Trophoblast cell (in vitro differentiated cells and primary cell): ENCODE measurements at regions not wholly inside any gene's neighbourhood (a gene's known extent, or its start where the extent isn't known, plus 50 kb on each side); places are given as distances from the start of the nearest gene placed in this dataset.
"Not testable (repeated sequence)": the region's sequence is repeated elsewhere in the genome, so short reads cannot be mapped to it uniquely, and the experiment has no call there.

Experiments used
- DNase-seq, 2 donors: peaks; one replicate each; pipeline ENCODE4 v3.0.0-alpha.2; 2016
- H2AFZ ChIP-seq: 2 replicates; pipeline ENCODE4 v1.6.1; 2013; ENCODE audit warnings: low read length, moderate library complexity, mild to moderate bottlenecking; ENCODE audit not compliant: insufficient read depth, poor library complexity
- H2AK5ac ChIP-seq: 2 replicates; pipeline ENCODE4 v1.6.1; 2013; ENCODE audit warnings: mild to moderate bottlenecking, low read length
- H2BK120ac ChIP-seq: 2 replicates; pipeline ENCODE4 v1.6.1; 2013; ENCODE audit warnings: low read length, mild to moderate bottlenecking, moderate library complexity; ENCODE audit not compliant: insufficient read depth, poor library complexity
- H2BK12ac ChIP-seq: 2 replicates; pipeline ENCODE4 v1.6.1; 2013; ENCODE audit warnings: mild to moderate bottlenecking, low read length, moderate library complexity
- H2BK5ac ChIP-seq: 2 replicates; pipeline ENCODE4 v1.6.1; 2013; ENCODE audit warnings: low read length, low read depth, moderate library complexity, mild to moderate bottlenecking; ENCODE audit not compliant: poor library complexity
- H3K14ac ChIP-seq: 2 replicates; pipeline ENCODE4 v1.6.1; 2013; ENCODE audit warnings: mild to moderate bottlenecking, low read length
- H3K18ac ChIP-seq: 2 replicates; pipeline ENCODE4 v1.6.1; 2013; ENCODE audit warnings: mild to moderate bottlenecking, low read length
- H3K23ac ChIP-seq: 2 replicates; pipeline ENCODE4 v1.6.1; 2013; ENCODE audit warnings: low read length
- H3K27ac ChIP-seq: 2 replicates; pipeline ENCODE4 v1.5.1; 2013; ENCODE audit warnings: low read depth, mild to moderate bottlenecking, inconsistent platforms, low read length, moderate library complexity
- H3K27me3 ChIP-seq: 2 replicates; pipeline ENCODE4 v1.6.1; 2013; ENCODE audit warnings: inconsistent platforms, mild to moderate bottlenecking, low read length, moderate library complexity; ENCODE audit not compliant: insufficient read depth
- H3K36me3 ChIP-seq, 2 experiments: 1 replicate in 1 of 2; 2 replicates in 1 of 2; pipeline ENCODE4 v1.6.1; 2013; ENCODE audit warnings: low read length in 2 of 2, mild to moderate bottlenecking in 2 of 2, moderate library complexity in 1 of 2; ENCODE audit not compliant: insufficient read depth in 2 of 2, control insufficient read depth in 1 of 2
- H3K4ac ChIP-seq: 2 replicates; pipeline ENCODE4 v1.6.1; 2013; ENCODE audit warnings: low read depth, mild to moderate bottlenecking, low read length, moderate library complexity
- H3K4me1 ChIP-seq, 2 experiments: 1 replicate in 1 of 2; 2 replicates in 1 of 2; pipeline ENCODE4 v1.6.1; 2013; ENCODE audit warnings: low read length in 2 of 2, mild to moderate bottlenecking in 2 of 2, moderate library complexity in 1 of 2; ENCODE audit not compliant: insufficient read depth in 2 of 2, control insufficient read depth in 1 of 2
- H3K4me2 ChIP-seq: 2 replicates; pipeline ENCODE4 v1.6.1; 2013; ENCODE audit warnings: inconsistent platforms, mild to moderate bottlenecking, low read length, moderate library complexity
- H3K4me3 ChIP-seq: 2 replicates; pipeline ENCODE4 v1.5.1; 2013; ENCODE audit warnings: mild to moderate bottlenecking, low read depth, low read length, inconsistent platforms
- H3K79me1 ChIP-seq: one replicate; pipeline ENCODE4 v1.6.1; 2013; ENCODE audit warnings: low read length
- H3K79me2 ChIP-seq: 2 replicates; pipeline ENCODE4 v1.6.1; 2013; ENCODE audit warnings: low read length, mild to moderate bottlenecking; ENCODE audit not compliant: control insufficient read depth, insufficient read depth, poor library complexity
- H3K9ac ChIP-seq: 2 replicates; pipeline ENCODE4 v1.6.1; 2013; ENCODE audit warnings: mild to moderate bottlenecking, low read length
- H3K9me3 ChIP-seq: 2 replicates; pipeline ENCODE4 v1.6.1; 2013; ENCODE audit warnings: low read depth, mild to moderate bottlenecking, control low read depth, inconsistent platforms, low read length; ENCODE audit not compliant: insufficient read depth
- H4K12ac ChIP-seq: 2 replicates; pipeline ENCODE4 v1.6.1; 2013; ENCODE audit warnings: low read depth, mild to moderate bottlenecking, low read length, moderate library complexity
- H4K8ac ChIP-seq: 2 replicates; pipeline ENCODE4 v1.6.1; 2013; ENCODE audit warnings: low read depth, mild to moderate bottlenecking, low read length, moderate library complexity
- H4K91ac ChIP-seq: one replicate; pipeline ENCODE4 v1.6.1; 2013; ENCODE audit warnings: low read depth, mild to moderate bottlenecking, low read length, moderate library complexity
- WGBS: extraction: QIAGEN DNeasy Blood & Tissue Kit; methylation state at CpG from one replicate; pipeline ENCODE4 v1.1.7; 2013; ENCODE audit warnings: missing lambda C conversion rate; ENCODE audit not compliant: insufficient read length, insufficient coverage; ENCODE audit errors: extremely low coverage; 5-methylcytosine and 5-hydroxymethylcytosine counted together

- H2BK120ac ChIP-seq, H3K18ac ChIP-seq, H3K79me1 ChIP-seq, H4K8ac ChIP-seq, H3K36me3 ChIP-seq, H3K23ac ChIP-seq, H3K4ac ChIP-seq, H3K4me2 ChIP-seq, H3K9me3 ChIP-seq, H3K4me1 ChIP-seq, H2AFZ ChIP-seq, H3K79me2 ChIP-seq, H3K14ac ChIP-seq, H4K12ac ChIP-seq, H3K4me3 ChIP-seq, H4K91ac ChIP-seq, H2BK12ac ChIP-seq, H3K27ac ChIP-seq, H3K9ac ChIP-seq, H2AK5ac ChIP-seq, H3K27me3 ChIP-seq, H2BK5ac ChIP-seq: not testable (repeated sequence)
- no CpG with 5 or more reads among the region's 6 CpGs for WGBS
- peak in 1 of 2 donors; percentile 15 for DNase-seq
Measured at GRCh38 chr17:77622084-77622483, 336.4 kb upstream of the TNRC6C start.

GRCh38 chr17:77622647-77623046 lies 335.9 kb upstream of the TNRC6C start:
- Histone ChIP-seq H3K27ac (no peak overlapping the region), H2AK5ac (no peak overlapping the region), H3K18ac (no peak overlapping the region), H4K8ac (no peak overlapping the region), H3K4me3 (no peak overlapping the region), H3K9me3 (peaks cover 3% of the 10 kb centered on the region), H2BK12ac (no peak overlapping the region), H3K4me1 (no peaks in the 10 kb centered on the region), H4K91ac (no peak overlapping the region), H3K14ac (no peak overlapping the region), H3K4ac (no peak overlapping the region), H3K79me2 (no peaks in the 10 kb centered on the region), H3K23ac (no peak overlapping the region), H2BK120ac (no peak overlapping the region), H4K12ac (no peak overlapping the region), H3K4me2 (no peak overlapping the region), H3K27me3 (no peaks in the 10 kb centered on the region), H2AFZ (no peak overlapping the region), H3K9ac (no peak overlapping the region), H3K36me3 (no peaks in the 10 kb centered on the region), H3K79me1 (no peaks in the 10 kb centered on the region), H2BK5ac (no peak overlapping the region)
- WGBS, result no CpG with 5 or more reads among the region's 4 CpGs
- DNase-seq, result peak in 1 of 2 donors; percentile 8

DNA sequence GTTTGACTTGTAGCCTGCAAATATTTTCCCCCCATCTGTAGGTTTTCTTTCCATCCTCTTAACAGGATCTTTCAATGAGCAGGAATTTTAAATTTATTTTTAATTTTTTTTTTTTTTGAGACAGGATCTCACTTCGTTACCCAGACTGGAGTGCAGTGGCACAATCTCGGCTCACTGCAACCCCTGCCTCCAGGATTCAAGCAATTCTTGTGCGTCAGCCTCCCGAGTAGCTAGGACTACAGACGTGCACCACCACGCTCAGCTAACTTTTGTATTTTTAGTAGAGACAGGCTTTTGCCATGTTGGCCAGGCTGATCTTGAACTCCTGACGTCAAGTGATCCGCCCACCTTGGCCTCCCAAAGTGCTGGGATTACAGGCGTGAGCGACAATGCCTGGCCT lies 335.2 kb upstream of the TNRC6C start:
- not testable (repeated sequence) for H3K4me3 ChIP-seq, H3K4me1 ChIP-seq, DNase-seq, H3K27me3 ChIP-seq, H3K4me2 ChIP-seq, H3K14ac ChIP-seq, H3K18ac ChIP-seq, H3K23ac ChIP-seq, H4K12ac ChIP-seq, H3K27ac ChIP-seq, H2AFZ ChIP-seq, H3K9me3 ChIP-seq, H2BK120ac ChIP-seq, H2BK5ac ChIP-seq, H3K36me3 ChIP-seq, H2BK12ac ChIP-seq, H2AK5ac ChIP-seq, H4K91ac ChIP-seq, H3K79me2 ChIP-seq, H4K8ac ChIP-seq, H3K9ac ChIP-seq, H3K79me1 ChIP-seq, H3K4ac ChIP-seq
- WGBS, result no CpG with 5 or more reads among the region's 10 CpGs

DNA sequence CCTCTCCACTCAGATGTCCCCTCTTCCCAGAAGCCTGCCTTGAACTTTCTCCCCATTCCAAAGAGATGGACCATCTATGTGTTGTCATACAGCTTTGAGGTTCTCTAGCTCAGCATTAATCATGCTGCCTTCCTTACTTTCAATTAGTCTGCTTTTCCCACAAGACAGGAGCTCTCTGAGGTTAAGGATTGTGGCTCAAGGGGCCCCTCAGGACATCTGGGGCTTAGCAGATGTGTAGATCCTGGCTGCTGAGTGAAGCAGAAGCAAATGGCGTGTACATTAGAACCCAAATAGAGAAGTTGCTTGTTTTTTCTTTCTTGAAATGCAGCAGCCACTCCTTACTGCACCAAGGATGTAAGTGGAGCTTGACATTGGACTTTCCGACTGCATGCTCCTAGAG lies 330.5 kb upstream of the TNRC6C start:
- Histone ChIP-seq H3K4ac (no peak overlapping the region), H2AFZ (no peak overlapping the region), H4K8ac (no peak overlapping the region)

More for the DNA sequence above, 330.5 kb upstream of the TNRC6C start:
- H3K18ac ChIP-seq, result no peak overlapping the region
- H3K14ac ChIP-seq, result no peak overlapping the region
- no peak overlapping the region for H2BK120ac ChIP-seq
- no peak overlapping the region for H3K23ac ChIP-seq
- no peak overlapping the region for H4K12ac ChIP-seq
- no peaks in the 10 kb centered on the region for H3K79me1 ChIP-seq
- no CpG with 5 or more reads among the region's 2 CpGs for WGBS
- DNase-seq, result no peak
- no peaks in the 10 kb centered on the region for H3K36me3 ChIP-seq
- no peak overlapping the region for H3K4me3 ChIP-seq
- H3K4me1 ChIP-seq, result no peaks in the 10 kb centered on the region
- no peaks in the 10 kb centered on the region for H3K9me3 ChIP-seq
- no peak overlapping the region for H3K9ac ChIP-seq
- no peak overlapping the region for H3K4me2 ChIP-seq
- H2BK12ac ChIP-seq, result no peak overlapping the region
- no peak overlapping the region for H3K27ac ChIP-seq
- no peak overlapping the region for H4K91ac ChIP-seq
- no peaks in the 10 kb centered on the region for H3K79me2 ChIP-seq
- H2AK5ac ChIP-seq, result no peak overlapping the region
- H2BK5ac ChIP-seq, result no peak overlapping the region
- H3K27me3 ChIP-seq, result no peaks in the 10 kb centered on the region
